Osteoblast (primary cell): ENCODE measurements at regions not wholly inside any gene's neighbourhood (a gene's known extent, or its start where the extent isn't known, plus 50 kb on each side); places are given as distances from the start of the nearest gene placed in this dataset.

Experiments used
- DNase-seq: peaks from one replicate; pipeline ENCODE4 v3.0.0; 2011; ENCODE audit warnings: low spot score, mixed read lengths; ENCODE audit not compliant: insufficient read length; ENCODE audit errors: missing footprints
- H2AFZ ChIP-seq: 2 replicates; pipeline ENCODE4 v1.6.0; 2011; ENCODE audit warnings: mild to moderate bottlenecking, low read length
- H3K27ac ChIP-seq: 2 replicates; pipeline ENCODE4 v1.5.1; 2011; ENCODE audit warnings: mild to moderate bottlenecking, low read depth, low read length, moderate library complexity
- H3K27me3 ChIP-seq: 2 replicates; pipeline ENCODE4 v1.6.0; 2012; ENCODE audit warnings: mild to moderate bottlenecking, control low read depth, inconsistent platforms, low read length, moderate library complexity; ENCODE audit not compliant: insufficient read depth
- H3K36me3 ChIP-seq: 2 replicates; pipeline ENCODE4 v1.5.1; 2011; ENCODE audit warnings: mild to moderate bottlenecking, low read length, control low read depth, moderate library complexity; ENCODE audit not compliant: insufficient read depth
- H3K4me1 ChIP-seq: 2 replicates; pipeline ENCODE4 v1.5.1; 2011; ENCODE audit warnings: mild to moderate bottlenecking, low read length, control low read depth, moderate library complexity; ENCODE audit not compliant: insufficient read depth
- H3K4me2 ChIP-seq: 2 replicates; pipeline ENCODE4 v1.6.0; 2011; ENCODE audit warnings: mild to moderate bottlenecking, low read length; ENCODE audit not compliant: insufficient read depth
- H3K4me3 ChIP-seq: fragments of 200-600 bp; sonication (generic); 3 replicates; pipeline ENCODE4 v1.5.1; 2012; ENCODE audit warnings: mild to moderate bottlenecking, low read length, inconsistent platforms; ENCODE audit not compliant: insufficient read depth
- H3K79me2 ChIP-seq: 2 replicates; pipeline ENCODE4 v1.6.0; 2012; ENCODE audit warnings: mild to moderate bottlenecking, low read length, control low read depth, inconsistent platforms; ENCODE audit not compliant: insufficient read depth
- H3K9me3 ChIP-seq: 2 replicates; pipeline ENCODE4 v1.5.1; 2011; ENCODE audit warnings: low read depth, low read length, control low read depth
- H4K20me1 ChIP-seq: 2 replicates; pipeline ENCODE4 v1.6.0; 2012; ENCODE audit warnings: mild to moderate bottlenecking, low read length, control low read depth; ENCODE audit not compliant: insufficient read depth
- TF ChIP-seq, protein P1 (sequence below): IDR thresholded peaks from 2 replicates; pipeline ENCODE4 v1.5.1; 2011; ENCODE audit warnings: mild to moderate bottlenecking, low read depth, low read length, moderate library complexity; ENCODE audit errors: extremely low read depth

- TF ChIP-seq, protein P1, sequence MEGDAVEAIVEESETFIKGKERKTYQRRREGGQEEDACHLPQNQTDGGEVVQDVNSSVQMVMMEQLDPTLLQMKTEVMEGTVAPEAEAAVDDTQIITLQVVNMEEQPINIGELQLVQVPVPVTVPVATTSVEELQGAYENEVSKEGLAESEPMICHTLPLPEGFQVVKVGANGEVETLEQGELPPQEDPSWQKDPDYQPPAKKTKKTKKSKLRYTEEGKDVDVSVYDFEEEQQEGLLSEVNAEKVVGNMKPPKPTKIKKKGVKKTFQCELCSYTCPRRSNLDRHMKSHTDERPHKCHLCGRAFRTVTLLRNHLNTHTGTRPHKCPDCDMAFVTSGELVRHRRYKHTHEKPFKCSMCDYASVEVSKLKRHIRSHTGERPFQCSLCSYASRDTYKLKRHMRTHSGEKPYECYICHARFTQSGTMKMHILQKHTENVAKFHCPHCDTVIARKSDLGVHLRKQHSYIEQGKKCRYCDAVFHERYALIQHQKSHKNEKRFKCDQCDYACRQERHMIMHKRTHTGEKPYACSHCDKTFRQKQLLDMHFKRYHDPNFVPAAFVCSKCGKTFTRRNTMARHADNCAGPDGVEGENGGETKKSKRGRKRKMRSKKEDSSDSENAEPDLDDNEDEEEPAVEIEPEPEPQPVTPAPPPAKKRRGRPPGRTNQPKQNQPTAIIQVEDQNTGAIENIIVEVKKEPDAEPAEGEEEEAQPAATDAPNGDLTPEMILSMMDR: no peak
- H2AFZ ChIP-seq: no peak overlapping the region
- no peak overlapping the region for H3K4me2 ChIP-seq
- H3K36me3 ChIP-seq: no peaks in the 10 kb centered on the region
- H3K27me3 ChIP-seq: peaks cover 16% of the 10 kb centered on the region
- H3K4me1 ChIP-seq: no peaks in the 10 kb centered on the region
- no peaks in the 10 kb centered on the region for H3K9me3 ChIP-seq
- H3K27ac ChIP-seq: no peak overlapping the region
- H3K4me3 ChIP-seq: no peak overlapping the region
- no peaks in the 10 kb centered on the region for H3K79me2 ChIP-seq
- DNase-seq: no peak
- no peaks in the 10 kb centered on the region for H4K20me1 ChIP-seq
Observed at GRCh38 chr5:61614606-61615005, 282.5 kb downstream of the ZSWIM6 start.

DNA sequence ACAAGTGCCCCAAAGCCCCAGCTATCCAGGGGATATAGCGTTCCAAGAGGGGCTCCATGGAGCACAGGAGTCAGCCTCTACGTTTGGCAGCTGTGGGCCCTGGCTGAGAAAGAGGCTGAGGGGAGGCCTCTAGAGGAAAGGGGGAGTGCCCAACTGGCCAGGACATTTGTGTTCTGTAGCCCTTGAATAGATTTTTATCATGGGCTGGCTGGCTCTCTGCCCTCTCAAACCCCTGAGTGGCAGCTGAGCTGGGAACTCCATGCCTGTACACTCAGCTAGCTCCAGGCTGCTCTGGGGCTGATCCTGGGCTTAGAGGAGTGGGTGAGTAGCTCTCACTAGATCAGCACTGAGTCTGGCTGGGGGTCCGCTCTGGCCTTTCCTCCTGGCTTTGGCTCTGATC, 285.0 kb downstream of the ZSWIM6 start:
- DNase-seq: no peak
- Histone ChIP-seq H3K27ac (no peak overlapping the region), H3K4me2 (no peak overlapping the region), H2AFZ (no peak overlapping the region), H3K36me3 (no peaks in the 10 kb centered on the region), H3K4me3 (no peak overlapping the region), H4K20me1 (no peaks in the 10 kb centered on the region), H3K79me2 (no peaks in the 10 kb centered on the region), H3K9me3 (no peaks in the 10 kb centered on the region), H3K27me3 (peaks cover 10% of the 10 kb centered on the region), H3K4me1 (no peaks in the 10 kb centered on the region)
- TF ChIP-seq, protein P1: no peak

DNA sequence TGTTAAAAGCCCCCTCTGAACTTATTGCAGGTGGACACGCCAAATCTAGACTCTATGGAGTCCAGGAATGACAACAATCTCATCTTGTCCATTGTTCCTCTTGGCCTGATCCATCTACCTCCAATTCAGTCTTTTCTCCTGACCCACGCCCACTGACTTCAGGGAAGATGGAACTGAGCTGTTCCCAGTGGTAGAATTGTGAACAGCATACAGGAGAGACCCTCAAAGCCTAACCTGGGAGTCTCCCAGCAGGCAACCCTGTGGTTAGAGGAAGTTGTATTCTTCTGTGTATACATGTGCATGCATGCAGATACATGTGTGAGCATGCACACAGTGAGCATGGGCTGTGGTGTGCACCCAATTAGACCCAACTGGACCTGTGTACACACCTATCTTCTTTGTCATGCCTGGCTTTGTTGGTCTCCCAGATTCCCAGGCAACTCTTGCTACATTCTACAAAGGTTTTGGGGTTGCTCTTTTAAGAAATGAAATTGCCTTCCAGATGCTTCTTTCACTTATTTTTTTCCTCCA, 286.0 kb downstream of the ZSWIM6 start:
- H3K9me3 ChIP-seq: no peaks in the 10 kb centered on the region
- H3K4me2 ChIP-seq: no peak overlapping the region
- no peaks in the 10 kb centered on the region for H3K36me3 ChIP-seq
- H4K20me1 ChIP-seq: no peaks in the 10 kb centered on the region
- peaks cover 4% of the 10 kb centered on the region for H3K4me1 ChIP-seq
- no peaks in the 10 kb centered on the region for H3K79me2 ChIP-seq
- H2AFZ ChIP-seq: no peak overlapping the region
- no peak overlapping the region for H3K4me3 ChIP-seq
- DNase-seq: no peak
- TF ChIP-seq, protein P1: no peak
- no peak overlapping the region for H3K27ac ChIP-seq
- peaks cover 6% of the 10 kb centered on the region for H3K27me3 ChIP-seq

DNA sequence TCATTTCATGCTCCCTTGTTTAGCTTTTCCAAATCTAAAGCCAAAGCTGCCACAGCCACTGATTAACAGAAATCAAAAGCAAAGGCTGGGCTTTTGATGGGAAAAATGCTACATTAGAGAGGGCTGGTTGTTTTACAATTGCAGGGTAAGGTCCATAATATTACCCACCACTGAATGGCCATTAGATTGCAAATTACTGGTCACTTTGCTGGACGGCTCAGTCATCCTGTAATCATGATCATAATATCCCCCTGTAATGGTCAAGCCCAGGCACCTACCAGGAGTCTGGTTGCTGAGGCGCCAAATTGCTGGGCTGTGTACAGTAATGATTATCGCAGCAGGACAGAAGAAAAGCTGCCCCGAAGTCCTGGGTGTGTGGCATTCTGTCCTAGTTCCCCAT, 286.5 kb downstream of the ZSWIM6 start:
- Histone ChIP-seq H3K4me3 (no peak overlapping the region), H3K27me3 (peaks cover 6% of the 10 kb centered on the region), H2AFZ (no peak overlapping the region), H3K9me3 (no peaks in the 10 kb centered on the region), H3K4me1 (peaks cover 4% of the 10 kb centered on the region), H3K4me2 (no peak overlapping the region), H3K27ac (no peak overlapping the region), H3K79me2 (no peaks in the 10 kb centered on the region), H3K36me3 (no peaks in the 10 kb centered on the region), H4K20me1 (no peaks in the 10 kb centered on the region)
- no peak for DNase-seq
- TF ChIP-seq, protein P1: no peak
